ENCODE measurements at regions not wholly inside any gene's neighbourhood (a gene's known extent, or its start where the extent isn't known, plus 50 kb on each side); places are given as distances from the start of the nearest gene placed in this dataset.
"Not testable (repeated sequence)": the region's sequence is repeated elsewhere in the genome, so short reads cannot be mapped to it uniquely, and the experiment has no call there.

DNA sequence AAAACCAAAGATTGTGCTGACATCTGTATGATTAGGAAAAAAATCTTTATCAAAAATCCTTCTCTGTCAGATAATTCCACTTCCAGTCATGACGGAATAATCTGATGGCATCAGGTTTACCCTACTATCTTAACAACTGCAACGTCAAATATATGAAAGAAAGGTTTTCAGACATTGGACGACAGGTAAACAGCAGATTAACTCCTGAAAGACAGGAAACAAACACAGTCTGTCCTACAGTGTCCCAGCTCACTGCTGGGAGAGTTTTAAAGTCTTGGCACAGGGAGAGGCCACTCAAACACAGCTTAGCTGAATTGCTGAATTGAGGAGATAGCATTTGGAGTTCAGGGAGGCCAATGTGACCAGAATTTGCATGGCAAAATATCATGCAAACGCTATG is 186.3 kb upstream of the KCTD7 start:
- in situ Hi-C loops (cut with HindIII; ENCODE audit: low pct_unique_long_range_greater_than_20kb, low sequenced_read_pairs): no loop called here
- no peak for DNase-seq (ENCODE audit: low read depth in 1 of 2, low spot score in 1 of 2)
- TF ChIP-seq JUND (IDR thresholded peaks at IDR 0.05; ENCODE audit: low read depth): no peak

DNA sequence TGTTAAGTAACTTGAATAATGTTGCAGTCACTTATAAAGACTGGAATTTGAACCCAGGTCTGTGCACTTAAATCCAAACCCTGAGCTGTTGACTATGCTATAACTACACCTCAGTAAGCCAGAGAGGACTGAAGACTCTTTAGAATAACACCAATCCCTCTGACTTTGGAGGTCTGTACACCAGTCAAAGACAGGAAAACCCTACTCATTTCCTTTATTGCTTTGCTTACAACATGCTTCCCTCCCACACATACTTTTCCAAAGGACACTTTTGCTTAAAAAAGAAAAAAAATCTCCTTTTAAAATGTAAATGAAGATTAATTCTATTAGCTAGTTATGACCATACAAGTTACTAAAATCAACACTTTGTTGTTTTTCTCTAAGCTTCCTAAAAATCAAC is 184.7 kb upstream of the KCTD7 start:
- DNase-seq (ENCODE audit: low read depth in 1 of 2, low spot score in 1 of 2): no peak
- in situ Hi-C loops (cut with HindIII; ENCODE audit: low pct_unique_long_range_greater_than_20kb, low sequenced_read_pairs): no loop called here
- no peak for TF ChIP-seq JUND (IDR thresholded peaks at IDR 0.05; ENCODE audit: low read depth)

DNA sequence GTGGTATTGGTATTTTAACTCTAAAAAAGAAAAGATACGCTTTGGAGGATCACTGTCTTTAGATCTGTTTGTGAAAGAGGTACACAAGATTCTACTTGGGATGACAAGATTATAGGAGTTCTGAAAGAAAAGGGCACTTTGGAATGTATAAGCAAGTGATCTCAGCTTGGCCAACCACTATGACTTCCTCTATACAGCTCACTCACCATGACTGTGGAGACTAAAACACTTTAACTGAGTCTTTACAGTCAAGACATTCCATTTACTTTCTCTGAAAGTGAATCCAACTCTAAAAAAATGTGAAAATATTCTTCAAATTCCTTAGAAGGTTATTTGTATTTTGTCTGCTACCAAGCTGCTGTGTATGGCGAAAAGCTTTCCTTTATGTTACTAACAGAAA is 181.7 kb upstream of the KCTD7 start:
- in situ Hi-C loops (cut with HindIII; ENCODE audit: low pct_unique_long_range_greater_than_20kb, low sequenced_read_pairs): not testable (repeated sequence)

DNA sequence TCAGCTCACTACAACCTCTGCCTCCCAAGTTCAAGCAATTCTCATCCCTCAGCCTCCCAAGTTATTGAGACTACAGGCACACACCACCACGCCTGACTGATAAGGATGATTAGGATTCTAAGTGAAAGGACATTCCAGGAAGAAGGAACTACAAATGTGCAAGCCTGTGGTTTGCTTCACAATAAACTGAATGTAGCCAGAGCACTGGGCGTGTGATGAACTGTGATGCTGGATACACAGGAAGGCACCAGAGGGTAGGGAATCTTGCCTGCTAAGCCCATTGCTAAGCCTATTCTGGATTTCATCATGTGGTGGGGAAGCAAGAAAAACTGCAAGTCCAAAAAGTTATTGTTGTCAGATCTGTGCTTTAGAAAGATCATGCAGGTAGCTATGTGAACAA is 177.9 kb upstream of the KCTD7 start:
- DNase-seq (ENCODE audit: low read depth in 1 of 2, low spot score in 1 of 2); in situ Hi-C loops (cut with HindIII; ENCODE audit: low pct_unique_long_range_greater_than_20kb, low sequenced_read_pairs): not testable (repeated sequence)

More for the DNA sequence above, 181.7 kb upstream of the KCTD7 start:
- DNase-seq (ENCODE audit: low read depth in 1 of 2, low spot score in 1 of 2): not testable (repeated sequence)

- DNase-seq (ENCODE audit: low read depth in 1 of 2, low spot score in 1 of 2); in situ Hi-C loops (cut with HindIII; ENCODE audit: low pct_unique_long_range_greater_than_20kb, low sequenced_read_pairs): not testable (repeated sequence)
Measured at GRCh38 chr7:66451713-66452112, 177.0 kb upstream of the KCTD7 start.

- peak in 1 of 2 experiments; percentile 24 for DNase-seq (ENCODE audit: low read depth in 1 of 2, low spot score in 1 of 2)
- no peak for TF ChIP-seq JUND (IDR thresholded peaks at IDR 0.05; ENCODE audit: low read depth)
- in situ Hi-C loops (cut with HindIII; ENCODE audit: low pct_unique_long_range_greater_than_20kb, low sequenced_read_pairs): no loop called here
Measured at GRCh38 chr7:66452165-66452564, 176.5 kb upstream of the KCTD7 start.

GRCh38 chr7:66453340-66453739 is 175.3 kb upstream of the KCTD7 start:
- DNase-seq (ENCODE audit: low read depth in 1 of 2, low spot score in 1 of 2): no peak
- TF ChIP-seq JUND (IDR thresholded peaks at IDR 0.05; ENCODE audit: low read depth): no peak
- in situ Hi-C loops (cut with HindIII; ENCODE audit: low pct_unique_long_range_greater_than_20kb, low sequenced_read_pairs): no loop called here

DNA sequence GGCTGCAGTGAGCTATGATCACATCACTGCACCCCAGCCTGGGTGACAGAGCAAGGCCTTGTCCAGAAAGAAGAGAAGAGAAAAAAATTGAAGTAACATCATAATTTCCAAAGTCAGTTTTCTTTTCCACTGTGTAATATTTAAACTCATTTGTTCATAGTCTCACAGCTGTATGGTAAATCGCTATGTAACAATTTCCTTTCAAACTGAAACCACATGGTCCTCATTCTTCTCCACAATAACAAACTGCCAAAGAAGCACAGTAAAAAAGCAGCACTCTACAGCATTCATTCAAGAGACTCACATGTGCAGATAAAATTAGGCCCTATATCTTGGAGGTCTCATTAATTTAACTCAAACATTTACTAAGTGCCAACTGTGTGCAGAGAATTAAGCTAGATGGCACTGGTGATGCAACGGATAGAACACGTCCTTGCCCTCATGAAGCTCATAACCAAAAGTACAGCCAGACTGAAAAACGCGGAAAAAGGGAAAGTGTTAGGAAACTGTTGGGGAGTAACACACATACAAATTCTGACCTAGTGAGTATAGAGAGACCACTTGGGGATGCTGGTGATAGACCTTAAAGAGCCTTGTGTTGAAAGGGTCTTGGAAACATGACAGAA is 174.0 kb upstream of the KCTD7 start:
- TF ChIP-seq JUND (IDR thresholded peaks at IDR 0.05; ENCODE audit: low read depth): no peak
- in situ Hi-C loops (cut with HindIII; ENCODE audit: low pct_unique_long_range_greater_than_20kb, low sequenced_read_pairs): no loop called here
- no peak for DNase-seq (ENCODE audit: low read depth in 1 of 2, low spot score in 1 of 2)

GRCh38 chr7:66455432-66455831 is 173.2 kb upstream of the KCTD7 start:
- DNase-seq (ENCODE audit: low read depth in 1 of 2, low spot score in 1 of 2); in situ Hi-C loops (cut with HindIII; ENCODE audit: low pct_unique_long_range_greater_than_20kb, low sequenced_read_pairs): not testable (repeated sequence)

DNA sequence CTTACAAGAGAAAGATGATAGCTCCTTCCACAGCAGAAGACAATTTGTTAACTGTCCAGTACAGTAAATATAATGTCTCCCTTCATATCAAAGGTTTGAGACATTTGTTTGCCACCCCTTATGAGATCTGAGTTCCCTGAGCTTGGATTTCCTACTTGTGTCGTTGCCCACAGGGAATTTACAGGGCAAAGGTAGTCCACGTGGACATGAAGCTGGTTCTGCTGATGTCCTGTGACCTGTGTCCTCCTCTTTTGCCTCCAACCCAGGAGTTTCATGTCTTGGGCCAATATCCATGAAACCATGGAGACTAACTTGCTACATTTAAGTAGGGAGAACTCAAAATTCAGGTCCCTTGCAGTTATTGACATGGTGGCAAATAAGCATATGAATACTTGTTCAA is 172.2 kb upstream of the KCTD7 start:
- in situ Hi-C loops (cut with HindIII; ENCODE audit: low pct_unique_long_range_greater_than_20kb, low sequenced_read_pairs); DNase-seq (ENCODE audit: low read depth in 1 of 2, low spot score in 1 of 2): not testable (repeated sequence)

- in situ Hi-C loops (cut with HindIII; ENCODE audit: low pct_unique_long_range_greater_than_20kb, low sequenced_read_pairs); DNase-seq (ENCODE audit: low read depth in 1 of 2, low spot score in 1 of 2): not testable (repeated sequence)
Measured at GRCh38 chr7:66458991-66459390, 169.7 kb upstream of the KCTD7 start.

GRCh38 chr7:66459783-66460413 is 168.8 kb upstream of the KCTD7 start:
- in situ Hi-C loops (cut with HindIII; ENCODE audit: low pct_unique_long_range_greater_than_20kb, low sequenced_read_pairs); DNase-seq (ENCODE audit: low read depth in 1 of 2, low spot score in 1 of 2): not testable (repeated sequence)

GRCh38 chr7:66460921-66461361 is 167.7 kb upstream of the KCTD7 start:
- no peak for DNase-seq (ENCODE audit: low read depth in 1 of 2, low spot score in 1 of 2)
- in situ Hi-C loops (cut with HindIII; ENCODE audit: low pct_unique_long_range_greater_than_20kb, low sequenced_read_pairs): no loop called here
- no peak for TF ChIP-seq JUND (IDR thresholded peaks at IDR 0.05; ENCODE audit: low read depth)

- in situ Hi-C loops (cut with HindIII; ENCODE audit: low pct_unique_long_range_greater_than_20kb, low sequenced_read_pairs); DNase-seq (ENCODE audit: low read depth in 1 of 2, low spot score in 1 of 2): not testable (repeated sequence)
Measured at GRCh38 chr7:66461397-66461796, 167.3 kb upstream of the KCTD7 start.

DNA sequence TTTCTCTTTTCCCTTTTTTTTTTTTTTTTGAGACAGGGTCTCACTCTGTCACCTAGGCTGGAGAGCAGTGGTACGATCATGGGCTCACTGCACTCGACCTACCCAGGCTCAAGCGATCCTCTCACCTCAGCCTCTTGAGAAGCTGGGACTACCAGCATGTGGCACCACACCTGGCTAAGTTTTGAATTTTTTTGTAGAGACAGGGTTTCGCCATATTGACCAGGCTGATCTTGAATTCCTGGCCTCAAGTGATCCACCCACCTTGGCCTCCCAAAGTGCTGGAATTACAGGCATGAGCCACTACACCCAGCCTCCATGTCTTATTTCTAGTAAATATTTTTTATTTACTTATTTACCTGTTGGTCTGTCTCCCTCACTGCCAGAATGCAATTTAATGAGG is 165.8 kb upstream of the KCTD7 start:
- DNase-seq (ENCODE audit: low read depth in 1 of 2, low spot score in 1 of 2); in situ Hi-C loops (cut with HindIII; ENCODE audit: low pct_unique_long_range_greater_than_20kb, low sequenced_read_pairs): not testable (repeated sequence)
